Activated CD8-positive, alpha-beta T cell treated with anti-CD3 and anti-CD28 coated beads for 36 hours (primary cell): ENCODE measurements at regions not wholly inside any gene's neighbourhood (a gene's known extent, or its start where the extent isn't known, plus 50 kb on each side); places are given as distances from the start of the nearest gene placed in this dataset.

ENCODE experiments used
- ATAC-seq: fragments of 200-7000 bp; cut with Tn5 transposase; one replicate; pipeline ENCODE4 v1.10.0; 2021; ENCODE audit warnings: mild to moderate bottlenecking, moderate library complexity
- CTCF ChIA-PET: fragments of 350-600 bp; sonication (Branson Sonifier 250); formaldehyde crosslinking; loops from one replicate; lab custom pipeline; 2021; ENCODE audit warnings: antibody characterized with exemption; lab: Charles Lee
- POLR2A ChIA-PET: fragments of 350-600 bp; sonication (Branson Sonifier 250); formaldehyde crosslinking; loops from one replicate; lab custom pipeline; 2021; ENCODE audit warnings: antibody characterized with exemption; lab: Charles Lee
- DNase-seq: peaks from one replicate; pipeline ENCODE4 v3.0.0-alpha.2; 2020
- H3K27ac Mint-ChIP-seq: one replicate; pipeline ENCODE4 v1.8.0; 2021; ENCODE audit warnings: mild to moderate bottlenecking, mixed read lengths
- H3K27me3 Mint-ChIP-seq: one replicate; pipeline ENCODE4 v1.8.0; 2021; ENCODE audit warnings: mixed read lengths
- H3K36me3 Mint-ChIP-seq: one replicate; pipeline ENCODE4 v1.8.0; 2021; ENCODE audit warnings: low read depth, mixed read lengths
- H3K4me1 Mint-ChIP-seq: one replicate; pipeline ENCODE4 v1.8.0; 2021; ENCODE audit warnings: low read depth, mixed read lengths
- H3K4me3 Mint-ChIP-seq: one replicate; pipeline ENCODE4 v1.8.0; 2021; ENCODE audit warnings: mild to moderate bottlenecking, moderate library complexity, mixed read lengths
- H3K9me3 Mint-ChIP-seq: one replicate; pipeline ENCODE4 v1.8.0; 2021; ENCODE audit warnings: mixed read lengths
- CTCF ChIP-seq: fragments of 200-600 bp; IDR thresholded peaks from one replicate; pipeline ENCODE4 v1.8.0; 2022; ENCODE audit warnings: antibody characterized with exemption, mild to moderate bottlenecking
- intact Hi-C: fragments of 100-400 bp; cut with micrococcal nuclease; formaldehyde crosslinking; loops from one replicate; pipeline ENCODE4 v1.10.0; 2022

- Mint-ChIP-seq H3K4me1 (no peaks in the 10 kb centered on the region), H3K27ac (no peak overlapping the region), H3K9me3 (no peaks in the 10 kb centered on the region), H3K27me3 (peaks cover 5% of the 10 kb centered on the region), H3K4me3 (no peak overlapping the region), H3K36me3 (no peaks in the 10 kb centered on the region)
- ATAC-seq (no peak), DNase-seq (no peak)
- POLR2A ChIA-PET, result no interaction called here
- TF ChIP-seq CTCF, result no peak
- CTCF ChIA-PET, result no interaction called here
- intact Hi-C loops, result no loop called here
These were observed 111.8 kb upstream of the CDKN3 start for GRCh38 chr14:54285030-54285429.

- no peak for ATAC-seq
- no peaks in the 10 kb centered on the region for H3K4me1 Mint-ChIP-seq
- H3K4me3 Mint-ChIP-seq, result no peak overlapping the region
- TF ChIP-seq CTCF, result no peak
- no peaks in the 10 kb centered on the region for H3K36me3 Mint-ChIP-seq
- H3K9me3 Mint-ChIP-seq, result no peaks in the 10 kb centered on the region
- CTCF ChIA-PET, result no interaction called here
- no peak overlapping the region for H3K27ac Mint-ChIP-seq
- DNase-seq, result no peak
- POLR2A ChIA-PET, result no interaction called here
- H3K27me3 Mint-ChIP-seq, result peaks cover 12% of the 10 kb centered on the region
- intact Hi-C loops, result no loop called here
These were observed 105.2 kb upstream of the CDKN3 start for GRCh38 chr14:54291491-54292191.

- CTCF ChIA-PET, result no interaction called here
- DNase-seq (no peak), ATAC-seq (no peak)
- POLR2A ChIA-PET, result no interaction called here
- intact Hi-C loops, result no loop called here
- H3K27ac Mint-ChIP-seq, result no peak overlapping the region
- no peaks in the 10 kb centered on the region for H3K4me1 Mint-ChIP-seq
- H3K36me3 Mint-ChIP-seq, result no peaks in the 10 kb centered on the region
- H3K9me3 Mint-ChIP-seq, result no peaks in the 10 kb centered on the region
- H3K27me3 Mint-ChIP-seq, result peaks cover 17% of the 10 kb centered on the region
- no peak for TF ChIP-seq CTCF
- H3K4me3 Mint-ChIP-seq, result no peak overlapping the region
These were observed 102.0 kb upstream of the CDKN3 start for GRCh38 chr14:54294802-54295201.

GRCh38 chr14:54299410-54300363 lies 97.1 kb upstream of the CDKN3 start:
- no peak for DNase-seq
- intact Hi-C loops, result no loop called here
- no peak for ATAC-seq
- Mint-ChIP-seq H3K36me3 (no peaks in the 10 kb centered on the region), H3K4me1 (no peaks in the 10 kb centered on the region), H3K4me3 (no peak overlapping the region), H3K9me3 (no peaks in the 10 kb centered on the region), H3K27me3 (peaks cover 22% of the 10 kb centered on the region), H3K27ac (no peak overlapping the region)
- no peak for TF ChIP-seq CTCF
- ChIA-PET CTCF (interaction anchor here (0.7 kb wide), 2 partner anchors 34 to 48 kb away, joined by 3 read pairs; no protein-coding TSS in a partner anchor), POLR2A (interaction anchor here (0.5 kb wide), 1 partner anchor 1499 kb away, joined by 4 read pairs; no protein-coding TSS in a partner anchor)

GRCh38 chr14:54300881-54301280 lies 95.9 kb upstream of the CDKN3 start:
- H3K36me3 Mint-ChIP-seq, result no peaks in the 10 kb centered on the region
- CTCF ChIA-PET, result no interaction called here
- H3K27me3 Mint-ChIP-seq, result peaks cover 20% of the 10 kb centered on the region
- H3K27ac Mint-ChIP-seq, result no peak overlapping the region
- POLR2A ChIA-PET, result no interaction called here
- no peaks in the 10 kb centered on the region for H3K4me1 Mint-ChIP-seq
- H3K4me3 Mint-ChIP-seq, result no peak overlapping the region
- DNase-seq (no peak), ATAC-seq (no peak)
- H3K9me3 Mint-ChIP-seq, result no peaks in the 10 kb centered on the region
- intact Hi-C loops, result no loop called here
- TF ChIP-seq CTCF, result no peak
